HEK293 (cell line): ENCODE measurements at regions not wholly inside any gene's neighbourhood (a gene's known extent, or its start where the extent isn't known, plus 50 kb on each side); places are given as distances from the start of the nearest gene placed in this dataset.
"Not testable (repeated sequence)": the region's sequence is repeated elsewhere in the genome, so short reads cannot be mapped to it uniquely, and the experiment has no call there.

ENCODE experiments used
- CTCF ChIA-PET: fragments of 350-600 bp; formaldehyde crosslinking; extraction: SDS; loops from one replicate; lab custom pipeline; 2021; ENCODE audit warnings: antibody characterized with exemption; lab: Yijun Ruan, JAX
- POLR2A ChIA-PET: fragments of 300-600 bp; formaldehyde crosslinking; extraction: SDS; loops from one replicate; lab custom pipeline; 2020; ENCODE audit warnings: antibody characterized with exemption, inconsistent platforms; lab: Yijun Ruan, JAX
- H3K27ac ChIP-seq: fragments of 200-500 bp; sonication (Bioruptor generic); 2 replicates; pipeline ENCODE4 v1.5.1; 2014; ENCODE audit warnings: low read depth, low read length, control low read depth, inconsistent platforms; ENCODE audit errors: extremely low read depth
- H3K36me3 ChIP-seq, 2 experiments: fragments of 200-500 bp in 1 of 2; sonication (Bioruptor generic) in 1 of 2; 1 replicate in 1 of 2; 2 replicates in 1 of 2; pipeline ENCODE4 v1.5.1; 2014 to 2017; ENCODE audit warnings: inconsistent platforms in 2 of 2, low read length in 2 of 2; ENCODE audit not compliant: control insufficient read depth in 2 of 2, insufficient read depth in 1 of 2
- H3K4me1 ChIP-seq: fragments of 200-500 bp; sonication (Bioruptor generic); 2 replicates; pipeline ENCODE4 v1.5.1; 2014; ENCODE audit warnings: mild to moderate bottlenecking, low read length, inconsistent platforms; ENCODE audit not compliant: control insufficient read depth, insufficient read depth
- H3K4me3 ChIP-seq: 2 replicates; pipeline ENCODE4 v1.5.1; 2011; ENCODE audit warnings: low read depth, mild to moderate bottlenecking, control low read depth, low read length, moderate library complexity
- H3K9me3 ChIP-seq: fragments of 200-500 bp; sonication (Bioruptor generic); 2 replicates; pipeline ENCODE4 v1.5.1; 2014; ENCODE audit warnings: low read depth, low read length, inconsistent platforms; ENCODE audit not compliant: control insufficient read depth, insufficient read depth
- BCL11B ChIP-seq: fragments of 450-650 bp; formaldehyde crosslinking; IDR thresholded peaks from 2 replicates; pipeline ENCODE4 v1.5.1; 2016; ENCODE audit warnings: low read depth, missing biosample characterization, missing genetic modification characterization
- SALL2 ChIP-seq: fragments of 450-650 bp; formaldehyde crosslinking; IDR thresholded peaks from 2 replicates; pipeline ENCODE4 v1.5.0; 2017; ENCODE audit warnings: missing biosample characterization, mild to moderate bottlenecking, missing genetic modification characterization, borderline replicate concordance
- SCRT1 ChIP-seq: fragments of 450-650 bp; formaldehyde crosslinking; IDR thresholded peaks from 2 replicates; pipeline ENCODE4 v1.5.1; 2016; ENCODE audit warnings: missing biosample characterization, missing genetic modification characterization, borderline replicate concordance
- ZBTB20 ChIP-seq: fragments of 450-650 bp; formaldehyde crosslinking; IDR thresholded peaks from 2 replicates; pipeline ENCODE4 v1.5.1; 2016; ENCODE audit warnings: missing biosample characterization, missing genetic modification characterization
- ZFP3 ChIP-seq: fragments of 450-650 bp; formaldehyde crosslinking; IDR thresholded peaks from 2 replicates; pipeline ENCODE4 v1.5.1; 2016; ENCODE audit warnings: low read depth, missing biosample characterization, missing genetic modification characterization
- ZNF48 ChIP-seq: fragments of 450-650 bp; formaldehyde crosslinking; IDR thresholded peaks from 2 replicates; pipeline ENCODE4 v1.5.1; 2016; ENCODE audit warnings: missing biosample characterization, missing genetic modification characterization
- ZNF624 ChIP-seq: fragments of 450-650 bp; formaldehyde crosslinking; IDR thresholded peaks from 2 replicates; pipeline ENCODE4 v1.5.1; 2017; ENCODE audit warnings: missing biosample characterization, missing genetic modification characterization
- ZSCAN30 ChIP-seq: fragments of 450-650 bp; IDR thresholded peaks from 2 replicates; pipeline ENCODE4 v1.5.1; 2018; ENCODE audit warnings: missing biosample characterization, mild to moderate bottlenecking, missing genetic modification characterization, moderate library complexity
- TF ChIP-seq, protein P1 (sequence below): fragments of 450-650 bp; formaldehyde crosslinking; IDR thresholded peaks from 2 replicates; pipeline ENCODE4 v1.5.1; 2016; ENCODE audit warnings: missing biosample characterization, missing genetic modification characterization

DNA sequence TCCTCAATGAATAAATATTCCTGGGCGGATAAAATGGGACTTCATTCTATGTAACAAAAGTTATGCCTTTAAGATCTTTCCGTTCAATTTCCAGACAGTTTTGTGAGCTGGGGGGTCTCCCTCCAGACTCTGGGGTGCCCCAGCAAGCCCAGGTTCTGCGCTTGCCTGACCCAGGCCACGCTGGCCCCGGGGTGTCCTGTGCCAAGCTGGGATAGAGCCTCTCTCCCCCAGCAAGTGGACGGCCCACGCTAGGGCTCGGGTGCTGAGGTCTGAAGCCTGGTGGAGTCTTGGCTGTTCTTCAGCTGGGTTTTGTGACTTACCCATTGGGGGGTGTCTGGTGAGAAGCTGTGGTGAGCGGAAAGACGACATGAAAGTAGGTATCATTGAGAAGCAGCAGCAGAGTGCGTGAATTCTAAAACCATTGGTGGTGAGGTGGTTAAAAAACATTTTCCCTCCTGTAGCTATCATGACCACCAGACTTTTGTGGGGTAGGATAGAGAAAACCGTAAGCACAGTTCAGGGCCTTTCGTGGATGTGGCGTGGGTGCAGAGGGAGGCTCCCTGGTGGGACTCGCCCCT, 346.8 kb downstream of the ANAPC1 start:
- POLR2A ChIA-PET: no interaction called here
- no peak overlapping the region for H3K27ac ChIP-seq
- TF ChIP-seq, protein P1, sequence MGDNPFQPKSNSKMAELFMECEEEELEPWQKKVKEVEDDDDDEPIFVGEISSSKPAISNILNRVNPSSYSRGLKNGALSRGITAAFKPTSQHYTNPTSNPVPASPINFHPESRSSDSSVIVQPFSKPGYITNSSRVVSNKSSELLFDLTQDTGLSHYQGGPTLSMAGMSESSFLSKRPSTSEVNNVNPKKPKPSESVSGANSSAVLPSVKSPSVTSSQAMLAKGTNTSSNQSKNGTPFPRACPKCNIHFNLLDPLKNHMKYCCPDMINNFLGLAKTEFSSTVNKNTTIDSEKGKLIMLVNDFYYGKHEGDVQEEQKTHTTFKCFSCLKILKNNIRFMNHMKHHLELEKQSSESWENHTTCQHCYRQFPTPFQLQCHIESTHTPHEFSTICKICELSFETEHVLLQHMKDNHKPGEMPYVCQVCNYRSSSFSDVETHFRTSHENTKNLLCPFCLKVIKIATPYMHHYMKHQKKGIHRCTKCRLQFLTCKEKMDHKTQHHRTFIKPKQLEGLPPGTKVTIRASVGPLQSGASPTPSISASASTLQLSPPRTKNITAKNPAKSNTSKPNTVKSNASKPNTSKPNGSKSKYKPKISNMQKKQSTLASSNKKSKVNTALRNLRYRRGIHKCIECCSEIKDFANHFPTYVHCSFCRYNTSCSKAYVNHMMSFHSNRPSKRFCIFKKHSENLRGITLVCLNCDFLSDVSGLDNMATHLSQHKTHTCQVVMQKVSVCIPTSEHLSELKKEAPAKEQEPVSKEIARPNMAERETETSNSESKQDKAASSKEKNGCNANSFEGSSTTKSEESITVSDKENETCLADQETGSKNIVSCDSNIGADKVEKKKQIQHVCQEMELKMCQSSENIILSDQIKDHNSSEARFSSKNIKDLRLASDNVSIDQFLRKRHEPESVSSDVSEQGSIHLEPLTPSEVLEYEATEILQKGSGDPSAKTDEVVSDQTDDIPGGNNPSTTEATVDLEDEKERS: no peak
- TF ChIP-seq SALL2 (no peak), ZFP3 (tag by site-specific recombination) (no peak), SCRT1 (tag by site-specific recombination) (no peak), ZNF48 (no peak), BCL11B (tag by site-specific recombination) (no peak), ZBTB20 (tag by site-specific recombination) (no peak), ZSCAN30 (tag by site-specific recombination) (no peak), ZNF624 (tag by site-specific recombination) (no peak)
- no peaks in the 10 kb centered on the region for H3K9me3 ChIP-seq
- H3K4me1 ChIP-seq: no peaks in the 10 kb centered on the region
- CTCF ChIA-PET: interaction anchor here (0.6 kb wide), 1 partner anchor 12 kb away, joined by 3 read pairs; no protein-coding TSS in a partner anchor
- H3K4me3 ChIP-seq: no peak overlapping the region
- no peaks in the 10 kb centered on the region for H3K36me3 ChIP-seq

- H3K9me3 ChIP-seq, CTCF ChIA-PET, H3K4me1 ChIP-seq, H3K4me3 ChIP-seq, H3K27ac ChIP-seq, H3K36me3 ChIP-seq, POLR2A ChIA-PET: not testable (repeated sequence)
Observed at GRCh38 chr2:111539991-111540390, 344.0 kb downstream of the ANAPC1 start.

DNA sequence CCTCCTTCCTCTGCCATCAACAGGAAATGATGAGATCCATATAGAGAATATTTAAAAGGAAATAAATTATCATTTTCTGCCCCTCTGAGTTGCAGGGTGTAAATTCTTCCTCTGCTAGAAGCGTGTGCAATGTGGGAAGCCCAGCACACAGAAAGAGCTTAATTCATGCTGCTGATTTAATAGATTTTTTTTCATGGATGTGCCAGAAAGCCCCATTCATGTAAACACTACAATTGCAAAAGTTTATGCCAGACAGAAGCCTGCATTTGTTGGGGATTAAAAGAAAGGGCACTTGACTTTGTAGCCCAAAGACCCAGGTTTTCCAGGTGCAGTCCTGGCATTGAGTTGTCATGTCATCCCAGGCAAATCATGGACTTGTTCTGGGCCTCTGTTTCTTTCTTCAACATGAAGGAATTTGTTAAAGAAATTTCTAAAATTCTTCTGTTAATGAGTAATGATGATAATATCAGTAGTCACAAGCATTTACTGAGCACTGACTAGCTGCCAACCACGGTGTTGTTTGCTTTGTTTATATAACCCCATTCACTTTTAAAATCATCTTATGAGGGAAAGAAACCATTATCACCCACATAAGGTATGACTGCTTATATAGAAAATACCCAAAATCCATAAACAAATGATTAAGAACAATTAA, 341.7 kb downstream of the ANAPC1 start:
- POLR2A ChIA-PET, H3K4me1 ChIP-seq, H3K36me3 ChIP-seq, CTCF ChIA-PET, H3K4me3 ChIP-seq, H3K9me3 ChIP-seq, H3K27ac ChIP-seq: not testable (repeated sequence)

DNA sequence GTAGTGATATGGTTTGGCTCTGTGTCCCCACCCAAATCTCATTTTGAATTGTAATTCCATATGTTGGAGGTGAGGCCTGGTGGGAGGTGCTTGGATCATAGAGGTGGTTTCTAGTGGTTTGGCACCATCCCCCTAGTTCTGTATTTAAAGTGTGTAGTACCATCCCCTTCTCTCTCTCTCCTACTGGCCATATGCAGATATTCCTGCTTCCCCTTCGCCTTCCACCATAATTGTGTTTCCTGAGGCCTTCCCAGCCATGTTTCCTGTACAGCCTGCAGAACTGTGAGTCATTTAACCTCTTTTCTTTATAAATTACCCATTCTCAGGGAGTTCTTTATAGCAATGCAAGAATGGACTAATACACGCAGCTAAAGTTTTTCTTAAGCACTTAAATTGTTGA, 340.0 kb downstream of the ANAPC1 start:
- POLR2A ChIA-PET: not testable (repeated sequence)

DNA sequence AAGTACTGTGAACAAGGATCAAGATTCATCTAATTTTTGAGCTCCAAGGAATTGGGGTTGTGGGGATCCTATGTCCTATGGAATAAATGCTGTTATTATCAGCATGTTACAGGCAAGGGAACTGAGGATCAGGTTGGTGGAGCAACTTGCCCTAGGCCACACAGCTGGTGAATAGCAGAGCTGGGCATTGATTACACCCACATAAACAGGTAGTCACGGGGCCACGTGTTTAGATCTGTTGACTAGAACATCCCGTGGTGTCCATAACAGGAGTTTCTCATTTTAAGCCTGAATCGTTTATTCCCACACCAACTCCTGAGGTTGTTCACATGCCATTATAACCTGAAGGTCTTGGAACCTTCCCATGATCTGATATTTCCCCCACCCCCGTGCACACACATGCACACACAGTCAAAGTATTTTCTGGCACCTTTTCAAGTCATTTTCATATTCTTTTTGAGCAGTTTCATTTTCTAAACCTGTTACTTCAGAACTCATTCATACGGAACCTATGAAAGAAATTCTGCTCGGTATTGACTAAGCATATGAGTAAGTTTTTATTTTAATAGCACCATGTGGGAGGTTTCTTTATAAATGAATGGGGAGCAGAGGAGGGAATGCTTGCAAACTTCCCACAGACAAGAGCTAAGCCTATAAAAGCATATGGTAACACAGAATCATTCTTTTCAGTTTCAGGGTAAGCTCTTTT, 338.1 kb downstream of the ANAPC1 start:
- H3K27ac ChIP-seq, H3K9me3 ChIP-seq, H3K36me3 ChIP-seq, H3K4me1 ChIP-seq, CTCF ChIA-PET, POLR2A ChIA-PET, H3K4me3 ChIP-seq: not testable (repeated sequence)

More for the DNA sequence above, 340.0 kb downstream of the ANAPC1 start:
- H3K4me3 ChIP-seq, H3K36me3 ChIP-seq, CTCF ChIA-PET, H3K4me1 ChIP-seq, H3K27ac ChIP-seq, H3K9me3 ChIP-seq: not testable (repeated sequence)

GRCh38 chr2:111546578-111546977, 337.4 kb downstream of the ANAPC1 start:
- CTCF ChIA-PET, H3K27ac ChIP-seq, H3K9me3 ChIP-seq, H3K4me3 ChIP-seq, H3K4me1 ChIP-seq, H3K36me3 ChIP-seq, POLR2A ChIA-PET: not testable (repeated sequence)

- H3K27ac ChIP-seq, H3K9me3 ChIP-seq, H3K4me1 ChIP-seq, H3K4me3 ChIP-seq, H3K36me3 ChIP-seq, CTCF ChIA-PET, POLR2A ChIA-PET: not testable (repeated sequence)
Observed at GRCh38 chr2:111549174-111549573, 334.8 kb downstream of the ANAPC1 start.

GRCh38 chr2:111551428-111551827, 332.6 kb downstream of the ANAPC1 start:
- H3K4me1 ChIP-seq, H3K36me3 ChIP-seq, CTCF ChIA-PET, H3K9me3 ChIP-seq, H3K27ac ChIP-seq, H3K4me3 ChIP-seq, POLR2A ChIA-PET: not testable (repeated sequence)
